ENCODE measurements at regions not wholly inside any gene's neighbourhood (a gene's known extent, or its start where the extent isn't known, plus 50 kb on each side); places are given as distances from the start of the nearest gene placed in this dataset.

DNA sequence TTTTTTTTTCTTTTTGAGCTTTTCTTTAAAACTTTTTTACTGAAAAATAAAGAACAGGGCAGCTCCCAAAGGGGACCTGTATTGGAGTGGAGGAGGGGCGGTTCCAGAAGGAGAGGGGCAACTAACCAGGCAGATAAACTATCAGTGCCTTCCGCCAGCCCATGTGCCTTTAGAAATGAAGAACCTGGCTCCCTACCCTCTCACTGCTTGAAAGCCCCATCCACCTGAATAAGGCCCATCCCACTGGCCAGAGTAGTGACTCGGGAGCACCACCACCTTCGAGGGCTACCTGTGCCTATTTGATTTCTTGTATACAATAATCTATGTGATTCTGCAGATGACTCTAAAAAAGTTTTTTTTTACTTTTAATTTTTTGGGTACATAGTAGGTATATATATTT, 276.7 kb downstream of the PSAT1 start:
- no peak for DNase-seq (ENCODE audit: low spot score)
- in situ Hi-C loops (cut with MboI; ENCODE audit: low sequenced_read_pairs, unreplicated experiment) = no loop called here
- TF ChIP-seq, protein P1, sequence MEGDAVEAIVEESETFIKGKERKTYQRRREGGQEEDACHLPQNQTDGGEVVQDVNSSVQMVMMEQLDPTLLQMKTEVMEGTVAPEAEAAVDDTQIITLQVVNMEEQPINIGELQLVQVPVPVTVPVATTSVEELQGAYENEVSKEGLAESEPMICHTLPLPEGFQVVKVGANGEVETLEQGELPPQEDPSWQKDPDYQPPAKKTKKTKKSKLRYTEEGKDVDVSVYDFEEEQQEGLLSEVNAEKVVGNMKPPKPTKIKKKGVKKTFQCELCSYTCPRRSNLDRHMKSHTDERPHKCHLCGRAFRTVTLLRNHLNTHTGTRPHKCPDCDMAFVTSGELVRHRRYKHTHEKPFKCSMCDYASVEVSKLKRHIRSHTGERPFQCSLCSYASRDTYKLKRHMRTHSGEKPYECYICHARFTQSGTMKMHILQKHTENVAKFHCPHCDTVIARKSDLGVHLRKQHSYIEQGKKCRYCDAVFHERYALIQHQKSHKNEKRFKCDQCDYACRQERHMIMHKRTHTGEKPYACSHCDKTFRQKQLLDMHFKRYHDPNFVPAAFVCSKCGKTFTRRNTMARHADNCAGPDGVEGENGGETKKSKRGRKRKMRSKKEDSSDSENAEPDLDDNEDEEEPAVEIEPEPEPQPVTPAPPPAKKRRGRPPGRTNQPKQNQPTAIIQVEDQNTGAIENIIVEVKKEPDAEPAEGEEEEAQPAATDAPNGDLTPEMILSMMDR (IDR thresholded peaks at IDR 0.05; ENCODE audit: borderline replicate concordance, control extremely low read depth, extremely low read depth, insufficient read depth, missing control alignments) = no peak

DNA sequence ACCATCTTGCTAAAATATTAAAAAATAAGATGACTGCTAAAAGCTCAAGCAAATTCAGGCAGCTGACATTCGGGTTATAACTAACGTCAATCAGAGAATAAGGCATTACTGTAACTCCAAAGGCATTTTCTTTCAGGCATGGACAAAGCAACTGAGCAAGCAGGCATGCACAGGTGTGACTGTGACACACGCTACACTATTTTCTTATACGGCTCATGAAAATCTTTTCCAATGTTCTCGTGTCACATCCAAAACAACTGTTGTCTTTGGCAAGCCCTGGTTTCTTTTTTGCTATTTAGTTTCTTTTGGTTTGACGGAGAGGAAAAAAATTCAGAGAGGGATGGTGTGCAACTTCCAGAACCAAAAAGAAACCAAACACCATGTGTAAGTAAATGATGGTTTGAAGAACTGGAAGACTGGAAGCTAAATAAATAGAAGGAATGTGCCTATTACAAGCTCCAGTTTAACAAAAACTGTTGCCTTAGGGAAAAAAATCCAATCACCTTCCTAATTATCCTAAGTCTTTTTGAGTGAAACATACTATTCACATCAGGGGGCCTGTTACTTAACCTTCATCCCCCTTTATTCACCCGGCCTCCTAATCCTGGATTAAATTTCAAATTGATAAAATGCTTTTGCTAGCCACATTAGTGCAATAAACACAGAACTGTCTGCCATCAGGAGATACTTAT, 277.6 kb downstream of the PSAT1 start:
- TF ChIP-seq, protein P1 (IDR thresholded peaks at IDR 0.05; ENCODE audit: borderline replicate concordance, control extremely low read depth, extremely low read depth, insufficient read depth, missing control alignments) = no peak
- DNase-seq (ENCODE audit: low spot score) = no peak
- in situ Hi-C loops (cut with MboI; ENCODE audit: low sequenced_read_pairs, unreplicated experiment) = no loop called here

DNA sequence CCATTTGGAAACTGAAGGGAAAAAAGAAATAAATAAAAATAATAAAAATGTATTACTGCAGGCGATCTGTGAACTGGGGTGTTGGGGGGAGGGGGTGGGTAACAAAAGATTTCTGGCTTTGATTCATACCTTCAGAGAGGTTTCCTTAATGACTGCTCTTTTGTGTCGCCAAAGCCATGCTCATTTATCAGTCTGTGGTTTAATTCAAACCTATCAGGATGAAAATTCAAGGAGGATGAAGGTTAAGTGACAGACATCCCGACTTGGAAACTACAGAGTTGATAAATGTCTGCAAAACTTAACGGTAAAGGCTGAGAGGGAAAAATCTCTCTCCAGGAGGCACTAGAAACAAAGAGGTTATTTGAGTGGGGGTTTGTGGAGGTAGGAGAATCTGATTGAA, 278.2 kb downstream of the PSAT1 start:
- in situ Hi-C loops (cut with MboI; ENCODE audit: low sequenced_read_pairs, unreplicated experiment) = no loop called here
- DNase-seq (ENCODE audit: low spot score) = no peak
- TF ChIP-seq, protein P1 (IDR thresholded peaks at IDR 0.05; ENCODE audit: borderline replicate concordance, control extremely low read depth, extremely low read depth, insufficient read depth, missing control alignments) = no peak

DNA sequence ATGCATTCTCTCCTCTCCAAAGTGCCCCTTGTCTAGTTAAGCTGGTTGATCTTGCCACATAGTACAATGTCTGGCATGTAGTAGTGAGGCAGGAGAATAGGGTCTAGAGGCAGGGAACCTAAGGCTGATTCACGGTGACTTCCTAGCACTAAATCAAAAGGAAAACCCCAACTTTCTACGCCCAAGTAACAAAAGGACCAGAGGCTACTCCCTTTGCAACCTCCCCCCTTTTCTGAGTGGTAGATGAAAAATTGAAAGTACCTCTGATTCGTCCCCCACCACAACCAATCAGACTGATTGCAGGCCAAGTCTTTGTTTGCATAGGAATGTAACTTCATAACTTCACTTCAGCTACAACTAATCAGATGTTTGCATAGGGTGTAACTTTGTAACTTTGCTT, 278.8 kb downstream of the PSAT1 start:
- DNase-seq (ENCODE audit: low spot score) = no peak
- TF ChIP-seq, protein P1 (IDR thresholded peaks at IDR 0.05; ENCODE audit: borderline replicate concordance, control extremely low read depth, extremely low read depth, insufficient read depth, missing control alignments) = no peak
- in situ Hi-C loops (cut with MboI; ENCODE audit: low sequenced_read_pairs, unreplicated experiment) = no loop called here

DNA sequence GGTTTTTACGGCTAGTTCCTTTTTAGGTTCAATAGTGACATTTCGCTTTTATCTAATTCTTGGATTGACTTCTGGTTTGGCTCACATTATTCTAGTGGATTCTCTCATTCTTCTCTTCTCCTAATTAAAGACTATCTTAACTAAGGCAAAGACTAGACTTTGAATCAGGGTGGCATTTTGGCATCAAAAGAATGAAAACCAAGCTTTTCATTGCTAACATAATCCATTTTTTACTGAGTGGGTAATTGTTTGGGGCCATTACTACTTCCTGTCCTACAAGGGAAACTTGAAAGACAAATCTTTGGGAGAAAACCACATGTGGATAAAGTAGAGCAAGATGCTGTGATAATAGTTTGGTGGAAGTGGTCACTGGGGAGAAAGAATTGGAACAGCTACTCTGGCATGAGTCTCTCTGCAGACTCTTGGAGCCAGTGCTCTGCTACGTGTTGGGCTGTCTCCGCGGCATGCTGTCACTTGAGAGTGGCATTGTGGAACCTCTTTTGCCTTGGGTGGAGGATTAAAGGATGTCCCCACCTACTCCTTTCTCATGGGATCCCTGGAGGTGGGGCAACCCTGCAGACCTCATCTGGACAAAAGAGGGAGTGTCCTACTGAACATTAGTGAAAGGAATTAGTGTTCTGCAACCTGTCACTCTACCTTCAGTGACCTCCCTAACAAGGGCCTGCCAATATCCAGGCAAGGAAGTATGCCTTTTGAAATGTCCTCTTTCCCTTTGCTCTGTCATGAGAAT, 280.4 kb downstream of the PSAT1 start:
- in situ Hi-C loops (cut with MboI; ENCODE audit: low sequenced_read_pairs, unreplicated experiment) = no loop called here
- TF ChIP-seq, protein P1 (IDR thresholded peaks at IDR 0.05; ENCODE audit: borderline replicate concordance, control extremely low read depth, extremely low read depth, insufficient read depth, missing control alignments) = no peak
- DNase-seq (ENCODE audit: low spot score) = no peak

DNA sequence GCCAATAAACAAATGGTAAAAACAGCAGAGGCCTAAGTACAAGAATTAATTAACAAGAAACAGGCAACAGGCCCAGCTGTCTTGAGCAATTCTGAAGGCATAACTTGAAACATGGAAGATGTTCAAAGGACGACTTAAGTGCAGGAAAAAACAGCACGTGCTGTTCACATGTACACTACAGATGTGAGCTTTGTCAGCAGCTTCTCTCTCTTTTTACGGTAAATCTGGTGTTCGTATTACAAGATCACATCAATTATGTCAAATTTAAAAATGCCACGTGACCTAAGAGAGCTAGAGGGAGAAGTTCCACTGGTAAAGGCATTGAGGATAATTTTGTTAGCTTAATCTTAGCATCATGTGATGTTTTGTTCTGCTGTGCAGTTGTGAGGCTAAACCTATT, 281.1 kb downstream of the PSAT1 start:
- in situ Hi-C loops (cut with MboI; ENCODE audit: low sequenced_read_pairs, unreplicated experiment) = no loop called here
- TF ChIP-seq, protein P1 (IDR thresholded peaks at IDR 0.05; ENCODE audit: borderline replicate concordance, control extremely low read depth, extremely low read depth, insufficient read depth, missing control alignments) = no peak
- no peak for DNase-seq (ENCODE audit: low spot score)
